ENCODE measurements at regions not wholly inside any gene's neighbourhood (a gene's known extent, or its start where the extent isn't known, plus 50 kb on each side); places are given as distances from the start of the nearest gene placed in this dataset.

DNA sequence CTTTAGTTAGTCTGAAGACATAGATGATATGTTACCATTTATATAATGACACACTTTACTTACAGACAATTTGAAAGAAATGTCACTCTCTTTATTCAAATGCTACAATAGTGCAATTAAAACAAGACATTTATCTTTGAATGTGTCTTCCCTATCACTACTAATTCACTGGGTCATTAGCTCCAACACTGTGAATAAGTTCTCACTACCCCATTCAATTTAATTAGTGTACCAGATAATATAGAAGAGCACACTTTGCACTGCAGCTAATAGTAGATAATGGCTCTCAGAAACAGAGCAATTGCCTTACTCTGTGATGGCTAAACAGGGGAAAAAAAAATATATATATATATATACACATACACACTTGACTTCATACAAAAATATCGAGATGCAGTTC is 497.0 kb downstream of the DTWD2 start:
- Histone ChIP-seq H3K36me3 (no peaks in the 10 kb centered on the region), H3K27me3 (replicated peaks in 1 of 7) (no peaks in the 10 kb centered on the region), H3K4me3 (no peak overlapping the region), H3K27ac (no peak overlapping the region), H3K9me3 (peaks cover 0 to 16% (median 8%) of the 10 kb centered on the region in 8 donors), H3K4me1 (no peaks in the 10 kb centered on the region)
- 78 to 94% (median 85%) methylated on average over 1 of the region's 1 CpG for WGBS, 5 donors
- intact Hi-C loops (cut with DNase I; ENCODE audit: low total_unique reads) = no loop called here
- no peak for DNase-seq
- TF ChIP-seq, protein P1, sequence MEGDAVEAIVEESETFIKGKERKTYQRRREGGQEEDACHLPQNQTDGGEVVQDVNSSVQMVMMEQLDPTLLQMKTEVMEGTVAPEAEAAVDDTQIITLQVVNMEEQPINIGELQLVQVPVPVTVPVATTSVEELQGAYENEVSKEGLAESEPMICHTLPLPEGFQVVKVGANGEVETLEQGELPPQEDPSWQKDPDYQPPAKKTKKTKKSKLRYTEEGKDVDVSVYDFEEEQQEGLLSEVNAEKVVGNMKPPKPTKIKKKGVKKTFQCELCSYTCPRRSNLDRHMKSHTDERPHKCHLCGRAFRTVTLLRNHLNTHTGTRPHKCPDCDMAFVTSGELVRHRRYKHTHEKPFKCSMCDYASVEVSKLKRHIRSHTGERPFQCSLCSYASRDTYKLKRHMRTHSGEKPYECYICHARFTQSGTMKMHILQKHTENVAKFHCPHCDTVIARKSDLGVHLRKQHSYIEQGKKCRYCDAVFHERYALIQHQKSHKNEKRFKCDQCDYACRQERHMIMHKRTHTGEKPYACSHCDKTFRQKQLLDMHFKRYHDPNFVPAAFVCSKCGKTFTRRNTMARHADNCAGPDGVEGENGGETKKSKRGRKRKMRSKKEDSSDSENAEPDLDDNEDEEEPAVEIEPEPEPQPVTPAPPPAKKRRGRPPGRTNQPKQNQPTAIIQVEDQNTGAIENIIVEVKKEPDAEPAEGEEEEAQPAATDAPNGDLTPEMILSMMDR (IDR thresholded peaks at IDR 0.05 in 8 of 11, conservative IDR thresholded peaks at IDR 0.05 in 3 of 11) = no peak
- TF ChIP-seq POLR2A (IDR thresholded peaks at IDR 0.05) (no peak), POLR2AphosphoS5 (IDR thresholded peaks at IDR 0.05) (no peak)

DNA sequence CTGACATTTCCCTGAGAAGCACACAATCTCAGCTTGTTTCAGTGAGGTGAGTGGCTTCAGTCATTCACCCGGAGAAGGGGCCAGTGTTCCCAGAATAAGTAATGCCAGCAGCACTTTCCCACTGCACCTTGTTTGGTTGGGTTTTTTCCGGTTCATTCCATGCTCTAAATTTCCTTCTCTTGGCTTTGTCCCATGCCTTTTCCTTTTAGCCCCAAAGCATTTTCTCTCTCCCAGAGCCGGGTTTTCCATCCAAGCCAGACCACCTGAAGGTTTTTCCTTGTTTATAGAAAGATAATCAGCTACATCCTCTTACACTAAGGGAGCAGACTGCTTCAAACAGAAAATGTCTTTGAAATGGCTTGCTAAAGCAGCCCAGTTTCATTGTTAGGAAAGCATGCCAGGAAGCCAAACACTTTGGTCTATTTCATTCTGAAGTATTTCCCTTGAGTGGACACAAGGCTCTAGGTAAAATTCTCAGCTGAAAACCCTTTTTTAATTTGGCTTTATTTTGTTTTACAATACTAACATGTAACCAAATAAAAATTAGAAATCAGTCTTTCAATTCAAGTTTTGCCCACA is 501.6 kb downstream of the DTWD2 start:
- Histone ChIP-seq H3K4me1 (no peaks in the 10 kb centered on the region), H3K36me3 (no peaks in the 10 kb centered on the region), H3K27ac (no peak overlapping the region), H3K4me3 (no peak overlapping the region), H3K27me3 (replicated peaks in 1 of 7) (no peaks in the 10 kb centered on the region), H3K9me3 (peaks cover 0 to 19% (median 3%) of the 10 kb centered on the region in 8 donors)
- TF ChIP-seq, protein P1 (IDR thresholded peaks at IDR 0.05 in 8 of 11, conservative IDR thresholded peaks at IDR 0.05 in 3 of 11) = no peak
- TF ChIP-seq POLR2AphosphoS5 (IDR thresholded peaks at IDR 0.05) = no peak
- no peak for TF ChIP-seq POLR2A (IDR thresholded peaks at IDR 0.05)
- intact Hi-C loops (cut with DNase I; ENCODE audit: low total_unique reads) = no loop called here
- 28 to 51% (median 44%) methylated on average over 3 of the region's 3 CpGs for WGBS, 5 donors
- DNase-seq = no peak

DNA sequence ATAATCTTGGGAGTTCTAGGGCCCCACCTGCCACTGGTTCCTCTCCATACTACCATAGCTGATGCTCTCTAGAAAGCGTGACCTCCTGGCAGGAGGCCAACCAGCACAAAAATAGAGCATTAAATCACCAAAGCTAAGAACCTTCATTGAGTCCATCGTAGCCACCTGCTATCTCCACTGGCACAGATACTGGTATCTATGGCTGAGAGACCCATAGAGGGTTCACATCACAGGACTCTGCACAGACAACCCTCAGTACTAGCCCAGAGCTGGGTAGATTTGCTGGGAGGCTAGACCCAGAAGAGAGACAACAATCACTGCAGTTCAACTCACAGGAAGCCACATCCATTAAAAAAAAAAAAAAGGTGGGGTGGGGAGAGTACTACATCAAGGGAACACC is 509.1 kb downstream of the DTWD2 start:
- TF ChIP-seq POLR2A (IDR thresholded peaks at IDR 0.05) = no peak
- TF ChIP-seq, protein P1 (IDR thresholded peaks at IDR 0.05 in 8 of 11, conservative IDR thresholded peaks at IDR 0.05 in 3 of 11) = no peak
- no peak for TF ChIP-seq POLR2AphosphoS5 (IDR thresholded peaks at IDR 0.05)

DNA sequence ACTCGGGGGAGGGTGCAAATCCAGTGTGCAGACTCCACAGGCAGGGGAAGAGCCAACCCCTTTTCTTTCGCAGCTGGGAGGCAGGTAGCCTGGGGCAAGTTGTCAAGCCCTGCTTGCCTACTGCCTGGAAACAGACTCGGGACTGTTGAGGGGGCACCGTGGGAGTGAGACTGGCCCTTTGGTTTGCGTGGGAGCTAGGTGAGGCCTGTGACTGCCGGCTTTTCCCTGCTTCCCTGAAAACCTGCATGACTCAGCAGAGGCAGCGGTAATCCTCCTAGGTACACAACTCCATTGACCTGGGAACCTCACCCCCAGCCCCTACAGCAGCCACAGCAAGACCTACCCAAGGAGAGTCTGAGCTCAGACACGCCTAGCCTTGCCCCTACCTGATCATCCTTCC is 509.5 kb downstream of the DTWD2 start:
- intact Hi-C loops (cut with DNase I; ENCODE audit: low total_unique reads) = no loop called here

More for the DNA sequence above, 509.1 kb downstream of the DTWD2 start:
- WGBS, 5 donors = 83 to 100% (median 87%) methylated on average over 2 of the region's 2 CpGs
- Histone ChIP-seq H3K4me3 (no peak overlapping the region), H3K27ac (no peak overlapping the region), H3K4me1 (no peaks in the 10 kb centered on the region), H3K36me3 (no peaks in the 10 kb centered on the region), H3K27me3 (replicated peaks in 1 of 7) (no peaks in the 10 kb centered on the region), H3K9me3 (peaks cover 0 to 43% (median 15%) of the 10 kb centered on the region in 8 donors)
- intact Hi-C loops (cut with DNase I; ENCODE audit: low total_unique reads) = no loop called here
- DNase-seq = no peak

More for the DNA sequence above, 509.5 kb downstream of the DTWD2 start:
- TF ChIP-seq POLR2AphosphoS5 (IDR thresholded peaks at IDR 0.05) = no peak
- TF ChIP-seq, protein P1 (IDR thresholded peaks at IDR 0.05 in 8 of 11, conservative IDR thresholded peaks at IDR 0.05 in 3 of 11) = no peak
- TF ChIP-seq POLR2A (IDR thresholded peaks at IDR 0.05) = no peak
- no peak for DNase-seq
- Histone ChIP-seq H3K36me3 (no peaks in the 10 kb centered on the region), H3K4me1 (no peaks in the 10 kb centered on the region), H3K27me3 (replicated peaks in 1 of 7) (no peaks in the 10 kb centered on the region), H3K4me3 (no peak overlapping the region), H3K9me3 (peaks cover 0 to 39% (median 13%) of the 10 kb centered on the region in 8 donors), H3K27ac (no peak overlapping the region)
- WGBS, 5 donors = 82 to 92% (median 89%) methylated on average over 4 to 8 of the region's 8 CpGs

Data from spleen (tissue), 11 donors.